ENCODE measurements at regions not wholly inside any gene's neighbourhood (a gene's known extent, or its start where the extent isn't known, plus 50 kb on each side); places are given as distances from the start of the nearest gene placed in this dataset.

GRCh38 chr2:79369127-79369526 lies 143.7 kb upstream of the CTNNA2 start:
- no peak for TF ChIP-seq FOXM1 (IDR thresholded peaks at IDR 0.05; ENCODE audit: low read depth)
- TF ChIP-seq FOXM1 (CRISPR knock-in tag; IDR thresholded peaks at IDR 0.05; ENCODE audit: low read depth), result no peak
- TF ChIP-seq CTBP1 (IDR thresholded peaks at IDR 0.05; ENCODE audit: borderline replicate concordance), result no peak
- no peak for TF ChIP-seq RBM34 (IDR thresholded peaks at IDR 0.05; ENCODE audit: borderline replicate concordance, insufficient read depth, low read length)
- no peak for TF ChIP-seq POLR2B (IDR thresholded peaks at IDR 0.05; ENCODE audit: low read depth, partially characterized antibody)
- no peak for TF ChIP-seq ZNF398 (CRISPR knock-in tag; IDR thresholded peaks at IDR 0.05)
